CD14-positive monocyte (primary cell): ENCODE measurements at regions not wholly inside any gene's neighbourhood (a gene's known extent, or its start where the extent isn't known, plus 50 kb on each side); places are given as distances from the start of the nearest gene placed in this dataset.
"Not testable (repeated sequence)": the region's sequence is repeated elsewhere in the genome, so short reads cannot be mapped to it uniquely, and the experiment has no call there.

ENCODE experiments used
- DNase-seq, 3 donors: peaks; one replicate each; pipeline ENCODE4 v3.0.0-alpha.2; 2011 to 2022
- H2AFZ ChIP-seq: 2 replicates; pipeline ENCODE4 v1.6.0; 2012; ENCODE audit warnings: mild to moderate bottlenecking, low read depth, low read length, inconsistent platforms; ENCODE audit not compliant: insufficient read depth, poor library complexity, severe bottlenecking
- H3K27ac ChIP-seq, 2 donors: 1 replicate in 1 of 2; 2 replicates in 1 of 2; pipeline ENCODE4 v1.5.1; 2012 to 2013; ENCODE audit warnings: low read length in 2 of 2, control low read depth in 1 of 2, inconsistent platforms in 1 of 2, low read depth in 1 of 2, mild to moderate bottlenecking in 1 of 2
- H3K27me3 ChIP-seq, 2 donors: one replicate each; pipeline versions ENCODE4 v1.6.0 to v1.6.1; 2011 to 2013; ENCODE audit warnings: low read length in 2 of 2; ENCODE audit not compliant: control insufficient read depth in 2 of 2, insufficient read depth in 2 of 2
- H3K36me3 ChIP-seq, 2 donors: replicated peaks in 1 of 2; 1 replicate in 1 of 2; 2 replicates in 1 of 2; pipeline versions ENCODE4 v1.5.1 to v1.6.1; 2012 to 2013; ENCODE audit warnings: low read length in 2 of 2, control low read depth in 1 of 2, inconsistent platforms in 1 of 2, mild to moderate bottlenecking in 1 of 2; ENCODE audit not compliant: insufficient read depth in 2 of 2, control insufficient read depth in 1 of 2
- H3K4me1 ChIP-seq, 2 donors: 1 replicate in 1 of 2; 2 replicates in 1 of 2; pipeline versions ENCODE4 v1.5.1 to v1.6.1; 2012 to 2013; ENCODE audit warnings: low read length in 2 of 2, control low read depth in 1 of 2, inconsistent platforms in 1 of 2, mild to moderate bottlenecking in 1 of 2, moderate library complexity in 1 of 2; ENCODE audit not compliant: insufficient read depth in 2 of 2, control insufficient read depth in 1 of 2
- H3K4me2 ChIP-seq: replicated peaks from 2 replicates; pipeline ENCODE3; 2012; ENCODE audit warnings: low read length, moderate library complexity, mild to moderate bottlenecking; ENCODE audit not compliant: poor library complexity, severe bottlenecking; ENCODE audit errors: extremely low read depth
- H3K4me3 ChIP-seq, 3 experiments: fragments of 200-600 bp in 1 of 3; sonication (generic) in 1 of 3; replicated peaks in 1 of 3; 1 replicate in 2 of 3; 2 replicates in 1 of 3; pipeline ENCODE4 v1.5.1; 2011 to 2013; ENCODE audit warnings: low read length in 3 of 3, mild to moderate bottlenecking in 3 of 3, control low read depth in 2 of 3, low read depth in 2 of 3, inconsistent platforms in 1 of 3, moderate library complexity in 1 of 3
- H3K79me2 ChIP-seq: 2 replicates; pipeline ENCODE4 v1.6.0; 2012; ENCODE audit warnings: mild to moderate bottlenecking, control low read depth, inconsistent platforms, low read length, moderate library complexity; ENCODE audit not compliant: insufficient read depth
- H3K9ac ChIP-seq: 2 replicates; pipeline ENCODE4 v1.6.0; 2017; ENCODE audit warnings: low read length, mild to moderate bottlenecking; ENCODE audit not compliant: insufficient read depth, poor library complexity, severe bottlenecking
- H3K9me3 ChIP-seq, 2 donors: replicated peaks in 1 of 2; 1 replicate in 1 of 2; 2 replicates in 1 of 2; pipeline versions ENCODE4 v1.5.1 to v1.6.1; 2012 to 2013; ENCODE audit warnings: low read length in 2 of 2, control low read depth in 1 of 2; ENCODE audit not compliant: control insufficient read depth in 1 of 2, insufficient read depth in 1 of 2
- H4K20me1 ChIP-seq: 2 replicates; pipeline ENCODE4 v1.6.0; 2012; ENCODE audit warnings: mild to moderate bottlenecking, low read length, control low read depth, moderate library complexity; ENCODE audit not compliant: insufficient read depth
- H3K27ac Mint-ChIP-seq, 7 donors: one replicate each; pipeline ENCODE4 v1.8.0; 2020; ENCODE audit warnings: mild to moderate bottlenecking in 7 of 7, mixed read lengths in 7 of 7, moderate library complexity in 6 of 7, inconsistent platforms in 2 of 7
- H3K27me3 Mint-ChIP-seq, 3 donors: one replicate each; pipeline ENCODE4 v1.8.0; 2021 to 2022; ENCODE audit warnings: low read depth in 3 of 3, mild to moderate bottlenecking in 3 of 3, mixed read lengths in 3 of 3, moderate library complexity in 3 of 3, inconsistent platforms in 1 of 3
- H3K36me3 Mint-ChIP-seq, 2 donors: one replicate each; pipeline ENCODE4 v1.8.0; 2020; ENCODE audit warnings: mixed read lengths in 2 of 2, inconsistent platforms in 1 of 2, mild to moderate bottlenecking in 1 of 2
- H3K4me1 Mint-ChIP-seq: one replicate; pipeline ENCODE4 v1.8.0; 2020; ENCODE audit warnings: mild to moderate bottlenecking, mixed read lengths
- H3K4me3 Mint-ChIP-seq, 2 donors: one replicate each; pipeline ENCODE4 v1.8.0; 2020; ENCODE audit warnings: mild to moderate bottlenecking in 2 of 2, mixed read lengths in 2 of 2, moderate library complexity in 1 of 2
- H3K9me3 Mint-ChIP-seq, 7 donors: one replicate each; pipeline ENCODE4 v1.8.0; 2020 to 2022; ENCODE audit warnings: mixed read lengths in 7 of 7, mild to moderate bottlenecking in 6 of 7, moderate library complexity in 6 of 7, inconsistent platforms in 2 of 7
- CTCF ChIP-seq: fragments of 200-600 bp; IDR thresholded peaks from one replicate; pipeline ENCODE4 v1.8.0; 2022; ENCODE audit warnings: antibody characterized with exemption, mild to moderate bottlenecking
- WGBS: methylation state at CpG from one replicate; pipeline ENCODE4 v1.1.5; 2013; ENCODE audit warnings: missing lambda C conversion rate; ENCODE audit not compliant: insufficient coverage; 5-methylcytosine and 5-hydroxymethylcytosine counted together
- intact Hi-C, 2 donors: fragments of 100-400 bp; cut with micrococcal nuclease; formaldehyde crosslinking; loops; one replicate each; pipeline versions ENCODE4 v1.15.0 to v1.15.1; 2023

DNA sequence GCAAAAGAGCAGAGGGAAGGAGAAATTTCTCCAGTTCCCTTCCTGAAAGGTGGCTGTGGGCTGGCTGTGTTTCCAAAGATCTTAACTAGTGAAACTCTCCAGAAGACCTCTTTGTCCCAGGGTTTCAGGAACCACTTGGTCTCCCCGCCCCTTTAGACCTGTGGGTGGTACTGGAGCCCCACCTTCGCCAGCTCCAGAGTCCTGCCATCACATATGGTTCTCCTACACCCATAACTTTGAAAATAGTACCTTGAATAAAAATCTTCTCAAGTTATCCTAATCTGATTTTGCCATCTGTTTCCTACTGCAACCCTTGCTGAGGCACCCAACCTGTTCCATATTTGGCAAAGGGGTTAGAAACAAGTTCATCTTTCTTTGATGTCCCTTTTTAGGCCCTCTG is 303.9 kb downstream of the SEC16B start:
- Histone ChIP-seq H3K9ac (no peak overlapping the region), H3K4me1 (no peaks in the 10 kb centered on the region), H3K4me3 (no peak overlapping the region), H3K9me3 (no peaks in the 10 kb centered on the region), H2AFZ (no peak overlapping the region), H3K79me2 (no peaks in the 10 kb centered on the region), H3K27me3 (no peaks in the 10 kb centered on the region), H3K36me3 (no peaks in the 10 kb centered on the region), H4K20me1 (no peaks in the 10 kb centered on the region), H3K27ac (no peak overlapping the region), H3K4me2 (no peak overlapping the region)
- Mint-ChIP-seq H3K36me3 (no peaks in the 10 kb centered on the region), H3K9me3 (peaks cover 0 to 7% (median 2%) of the 10 kb centered on the region in 7 donors), H3K4me1 (no peaks in the 10 kb centered on the region), H3K4me3 (no peak overlapping the region), H3K27ac (no peak overlapping the region), H3K27me3 (peaks cover 0 to 3% (median 0%) of the 10 kb centered on the region in 3 donors)
- intact Hi-C loops: no loop called here
- no peak for DNase-seq
- TF ChIP-seq CTCF: no peak
- WGBS: 33% methylated on average over 2 of the region's 2 CpGs

DNA sequence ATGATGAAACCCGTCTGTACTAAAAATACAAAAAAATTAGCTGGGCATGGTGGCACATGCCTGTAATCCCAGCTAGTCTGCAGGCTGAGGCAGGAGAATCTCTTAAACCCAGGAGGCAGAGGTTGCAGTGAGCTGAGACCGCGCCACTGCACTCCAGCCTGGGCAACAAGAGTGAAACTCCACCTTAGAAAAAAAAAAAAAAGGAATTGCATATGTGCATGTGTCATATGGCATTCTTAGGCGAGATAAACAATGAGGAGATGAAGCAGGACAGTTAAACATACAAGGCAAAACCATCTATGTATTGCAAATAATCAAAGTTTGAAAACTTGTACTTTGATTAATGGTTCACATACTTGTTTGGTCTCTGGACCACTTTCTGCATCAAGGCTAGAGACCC is 305.1 kb downstream of the SEC16B start:
- H3K27ac ChIP-seq, H3K9me3 Mint-ChIP-seq, H4K20me1 ChIP-seq, DNase-seq, H3K27ac Mint-ChIP-seq, H3K36me3 Mint-ChIP-seq, H3K4me1 Mint-ChIP-seq, H3K4me3 Mint-ChIP-seq, H3K9me3 ChIP-seq, H3K27me3 Mint-ChIP-seq, H2AFZ ChIP-seq, H3K27me3 ChIP-seq, H3K4me1 ChIP-seq, intact Hi-C loops, H3K36me3 ChIP-seq, H3K4me3 ChIP-seq, H3K4me2 ChIP-seq, H3K79me2 ChIP-seq, H3K9ac ChIP-seq: not testable (repeated sequence)
- WGBS: 89% methylated on average over 1 of the region's 4 CpGs
